AG04449 (cell line): ENCODE measurements at regions not wholly inside any gene's neighbourhood (a gene's known extent, or its start where the extent isn't known, plus 50 kb on each side); places are given as distances from the start of the nearest gene placed in this dataset.

Experiments used
- CTCF ChIA-PET: fragments of 350-600 bp; formaldehyde crosslinking; extraction: SDS; loops from one replicate; lab custom pipeline; 2021; ENCODE audit warnings: antibody characterized with exemption; lab: Yijun Ruan, JAX
- POLR2A ChIA-PET: fragments of 400-600, 350-600 bp; formaldehyde crosslinking; extraction: SDS; loops from one replicate; lab custom pipeline; 2020; ENCODE audit warnings: antibody characterized with exemption, inconsistent platforms; lab: Yijun Ruan, JAX
- DNase-seq: peaks from one replicate; pipeline ENCODE4 v3.0.0-alpha.2; 2010; ENCODE audit warnings: low read depth, low spot score
- H3K4me3 ChIP-seq: 2 replicates; pipeline ENCODE4 v1.5.1; 2011; ENCODE audit warnings: low read depth, mild to moderate bottlenecking, control low read depth, low read length
- TF ChIP-seq, protein P1 (sequence below): IDR thresholded peaks from one replicate; pipeline ENCODE4 v1.5.1; 2011; ENCODE audit warnings: mild to moderate bottlenecking, moderate library complexity, low read length, control low read depth, inconsistent platforms; ENCODE audit not compliant: insufficient read depth; ENCODE audit errors: missing control alignments

DNA sequence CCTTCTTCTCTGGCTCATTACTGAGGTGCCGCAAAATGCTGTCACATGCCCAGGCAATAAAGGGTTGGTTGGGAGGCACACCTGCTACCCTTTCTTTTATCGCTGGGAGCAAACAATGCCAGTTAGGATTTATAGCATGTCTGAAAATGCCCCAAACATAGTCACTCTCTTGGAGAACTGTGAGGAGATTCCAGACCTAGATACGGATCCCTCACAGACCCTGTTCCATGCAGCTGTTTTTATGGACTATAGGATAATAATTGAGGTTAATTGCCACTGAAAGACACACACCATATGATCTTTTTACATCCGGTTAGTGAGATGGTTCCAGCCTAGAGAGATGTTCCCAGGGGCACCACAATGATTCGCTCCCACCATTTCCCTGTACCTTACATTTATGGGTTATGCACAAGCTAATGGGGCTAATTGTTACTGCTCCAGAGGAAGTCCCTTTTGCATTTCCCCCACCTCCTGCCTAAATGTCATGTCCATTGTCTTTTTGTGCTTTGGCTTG is 318.1 kb downstream of the PIK3R1 start:
- DNase-seq, result no peak
- TF ChIP-seq, protein P1, sequence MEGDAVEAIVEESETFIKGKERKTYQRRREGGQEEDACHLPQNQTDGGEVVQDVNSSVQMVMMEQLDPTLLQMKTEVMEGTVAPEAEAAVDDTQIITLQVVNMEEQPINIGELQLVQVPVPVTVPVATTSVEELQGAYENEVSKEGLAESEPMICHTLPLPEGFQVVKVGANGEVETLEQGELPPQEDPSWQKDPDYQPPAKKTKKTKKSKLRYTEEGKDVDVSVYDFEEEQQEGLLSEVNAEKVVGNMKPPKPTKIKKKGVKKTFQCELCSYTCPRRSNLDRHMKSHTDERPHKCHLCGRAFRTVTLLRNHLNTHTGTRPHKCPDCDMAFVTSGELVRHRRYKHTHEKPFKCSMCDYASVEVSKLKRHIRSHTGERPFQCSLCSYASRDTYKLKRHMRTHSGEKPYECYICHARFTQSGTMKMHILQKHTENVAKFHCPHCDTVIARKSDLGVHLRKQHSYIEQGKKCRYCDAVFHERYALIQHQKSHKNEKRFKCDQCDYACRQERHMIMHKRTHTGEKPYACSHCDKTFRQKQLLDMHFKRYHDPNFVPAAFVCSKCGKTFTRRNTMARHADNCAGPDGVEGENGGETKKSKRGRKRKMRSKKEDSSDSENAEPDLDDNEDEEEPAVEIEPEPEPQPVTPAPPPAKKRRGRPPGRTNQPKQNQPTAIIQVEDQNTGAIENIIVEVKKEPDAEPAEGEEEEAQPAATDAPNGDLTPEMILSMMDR, result no peak
- CTCF ChIA-PET, result interaction anchor here (1.9 kb wide), 1 partner anchor 11 kb away, joined by 5 read pairs; no protein-coding TSS in a partner anchor
- POLR2A ChIA-PET, result no interaction called here
- no peak overlapping the region for H3K4me3 ChIP-seq

DNA sequence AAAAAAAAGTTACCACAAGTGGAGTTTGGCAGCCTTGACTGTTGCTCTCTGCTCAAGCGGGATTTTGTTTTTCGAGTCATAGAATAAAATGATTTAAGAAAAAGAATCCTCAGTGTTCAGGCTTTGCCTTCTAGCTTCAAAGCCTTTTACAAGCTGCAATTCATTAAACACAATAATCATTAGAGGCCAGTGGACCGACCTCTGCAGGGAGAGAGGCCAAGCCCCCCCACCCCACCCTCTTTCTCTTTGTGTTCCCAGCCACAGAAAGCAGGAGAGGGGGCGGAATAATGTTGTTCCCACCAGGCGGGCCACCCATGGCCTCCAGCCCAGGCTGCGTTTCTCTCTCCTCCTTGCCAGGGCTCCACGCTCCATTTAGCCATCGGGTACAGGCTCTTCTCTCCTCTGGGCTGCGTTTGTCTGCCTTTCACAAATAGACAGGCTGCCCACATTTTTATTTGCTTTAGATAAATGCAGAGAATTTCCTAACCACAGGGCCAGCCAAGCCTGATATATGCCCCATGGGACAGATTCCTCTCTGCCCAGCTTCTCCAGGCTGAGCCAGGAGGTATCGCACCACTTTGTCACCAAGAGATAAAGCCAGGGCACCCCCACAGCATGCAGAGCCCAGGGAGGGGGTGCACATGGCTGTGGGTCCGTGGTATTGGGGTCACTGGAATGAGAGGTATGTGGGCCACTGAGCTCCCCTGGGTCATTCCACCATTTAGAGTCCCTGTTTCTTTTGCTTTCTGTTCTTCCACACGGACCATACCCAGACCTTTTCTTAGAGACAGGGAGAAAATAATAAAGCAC is 318.8 kb downstream of the PIK3R1 start:
- ChIA-PET CTCF (interaction anchor here (1.1 to 1.9 kb wide), 4 partner anchors 10 to 474 kb away, joined by 3 to 6 read pairs (median 4); no protein-coding TSS in a partner anchor), POLR2A (no interaction called here)
- no peak for DNase-seq
- no peak overlapping the region; the same call in none of the 2 replicates for H3K4me3 ChIP-seq
- TF ChIP-seq, protein P1, result no peak

DNA sequence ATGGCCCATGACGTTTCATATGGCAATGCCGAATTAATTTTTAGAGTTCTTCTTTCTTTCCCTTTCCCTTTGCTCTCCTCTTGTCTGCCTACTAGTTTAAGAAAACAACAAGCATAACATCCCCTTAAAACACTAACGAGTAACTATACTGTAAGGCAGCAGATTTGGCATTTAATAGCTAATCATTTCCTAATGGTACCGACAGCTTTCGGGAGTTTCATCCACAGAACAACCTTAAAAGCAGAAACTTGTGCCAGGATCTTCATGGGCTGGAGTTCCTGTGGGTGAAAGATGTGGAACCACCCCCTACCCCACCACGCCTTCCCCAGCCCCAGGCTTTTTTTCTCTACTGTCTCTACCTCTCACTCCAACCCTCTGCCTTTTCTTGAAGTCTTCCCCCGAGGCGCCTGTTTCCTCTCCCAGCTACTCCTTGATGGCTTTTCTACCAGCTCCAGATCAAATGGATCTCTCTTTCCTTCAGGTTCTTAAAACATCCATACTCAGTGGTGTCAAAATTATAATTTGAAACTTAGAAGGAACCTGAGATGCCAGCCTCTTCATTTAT is 319.5 kb downstream of the PIK3R1 start:
- H3K4me3 ChIP-seq, result no peak overlapping the region
- DNase-seq, result no peak
- POLR2A ChIA-PET, result no interaction called here
- TF ChIP-seq, protein P1, result no peak
- CTCF ChIA-PET, result interaction anchor here (0.8 to 1.9 kb wide), 6 partner anchors 10 to 473 kb away, joined by 3 to 6 read pairs (median 3); no protein-coding TSS in a partner anchor

DNA sequence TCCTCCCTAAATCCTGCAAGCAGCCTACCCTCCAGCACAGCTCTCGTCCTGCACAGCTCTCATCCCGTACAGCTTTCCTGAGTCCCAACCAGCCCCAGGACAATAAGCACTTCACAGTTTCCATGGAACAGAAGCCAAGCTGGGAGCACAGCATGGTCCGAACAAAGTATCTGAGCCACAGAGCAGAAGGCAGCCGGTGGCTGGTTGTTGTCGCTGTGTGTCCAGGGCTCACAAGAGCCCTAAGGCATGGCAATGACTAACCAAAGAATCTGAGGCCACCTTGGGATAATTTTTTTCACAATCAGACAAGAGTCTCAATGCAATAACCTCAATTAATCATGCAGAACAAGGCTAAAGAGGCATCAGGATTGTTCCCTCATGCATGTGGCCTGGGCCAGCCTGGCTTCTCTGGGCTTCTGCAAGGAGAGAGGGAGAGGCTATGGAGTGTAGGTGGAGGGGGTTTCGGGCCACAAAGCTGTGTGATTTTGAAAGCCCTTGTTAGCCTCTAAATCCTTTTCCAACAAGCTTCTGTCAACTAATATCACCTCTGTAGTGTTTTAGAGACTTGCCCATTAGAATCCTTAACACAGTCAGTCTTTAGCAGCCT is 323.4 kb downstream of the PIK3R1 start:
- H3K4me3 ChIP-seq, result no peak overlapping the region
- TF ChIP-seq, protein P1, result no peak
- CTCF ChIA-PET, result no interaction called here
- POLR2A ChIA-PET, result no interaction called here
- no peak for DNase-seq

DNA sequence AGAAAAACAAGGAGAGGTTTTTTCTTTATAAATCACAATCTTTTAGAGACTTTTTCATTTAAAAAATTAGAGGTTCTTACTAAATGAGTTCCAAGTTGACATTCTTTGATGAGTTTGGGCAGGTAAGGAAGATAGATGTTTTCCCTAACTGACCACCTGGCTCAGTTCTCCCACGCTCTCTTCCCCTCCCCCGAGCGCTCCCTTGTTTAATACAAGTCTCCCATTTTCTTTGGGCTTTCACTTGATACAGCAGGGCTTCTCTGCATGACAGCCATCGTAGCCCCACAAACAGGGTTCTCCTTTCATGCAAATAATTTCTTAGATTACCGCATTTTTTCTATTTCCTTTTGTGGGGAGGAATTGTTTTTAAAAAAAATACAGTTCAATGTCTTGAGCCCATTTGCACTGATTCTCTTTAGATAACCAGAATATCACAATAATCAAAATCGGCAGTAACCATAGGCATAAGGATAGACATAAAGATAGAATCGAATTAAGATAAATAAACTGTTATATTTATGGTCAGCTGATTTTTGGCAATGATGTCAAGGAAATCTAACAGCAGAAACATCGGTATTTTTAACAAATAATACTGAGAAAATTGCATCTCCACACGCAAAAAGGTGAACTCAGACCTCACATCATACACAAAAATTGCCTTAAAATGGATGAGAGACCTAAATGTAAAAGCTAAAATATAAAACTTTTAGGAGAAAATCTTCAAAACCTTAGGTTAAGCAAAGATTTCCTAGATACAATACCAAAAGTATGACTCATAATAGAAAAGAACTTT is 325.4 kb downstream of the PIK3R1 start:
- ChIA-PET POLR2A (no interaction called here), CTCF (no interaction called here)
- DNase-seq, result no peak
- no peak overlapping the region for H3K4me3 ChIP-seq
- TF ChIP-seq, protein P1, result no peak
